ENCODE measurements at regions not wholly inside any gene's neighbourhood (a gene's known extent, or its start where the extent isn't known, plus 50 kb on each side); places are given as distances from the start of the nearest gene placed in this dataset.

DNA sequence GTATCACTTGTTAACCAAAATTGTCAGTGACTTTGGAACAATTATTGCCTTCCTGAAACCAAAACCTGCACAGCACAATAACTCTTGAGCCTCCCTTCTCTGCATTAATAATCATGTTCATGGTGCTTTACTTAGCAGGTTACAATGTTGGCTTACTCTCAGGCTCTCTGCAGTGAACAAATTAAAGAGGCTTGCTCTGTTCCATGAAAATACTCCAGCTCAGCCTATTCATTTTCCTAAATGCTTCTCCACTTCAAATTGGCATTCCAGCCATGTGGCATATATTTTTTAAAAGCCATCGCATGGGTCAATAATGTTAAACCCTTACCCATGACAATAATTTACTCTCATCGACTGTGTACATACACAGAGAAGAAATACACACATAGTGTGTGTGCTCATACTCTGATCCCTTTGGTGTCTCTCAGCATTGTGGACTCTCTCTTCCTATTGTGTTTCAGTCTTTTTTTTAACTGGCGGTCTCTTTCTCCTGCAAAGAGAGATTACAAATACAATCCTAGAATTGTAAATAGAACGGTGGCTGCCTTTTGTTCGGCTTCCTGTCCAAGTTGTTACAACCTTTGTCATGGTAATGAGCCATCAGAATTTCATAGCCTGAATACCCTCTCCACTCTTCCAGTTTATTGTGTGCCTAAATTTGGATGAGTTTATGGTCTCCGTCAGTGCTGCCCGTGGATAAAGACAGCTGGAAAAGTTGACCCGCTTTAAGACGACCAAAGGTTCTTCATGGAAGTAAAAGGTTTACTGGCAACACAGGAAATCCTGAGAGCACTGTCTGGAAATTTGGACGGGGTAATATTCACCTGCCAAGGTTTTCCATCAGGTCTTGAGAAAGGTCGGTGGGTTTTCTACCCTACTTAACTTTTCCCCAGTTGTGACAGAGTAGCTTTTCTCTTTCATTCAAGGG, 263.6 kb downstream of the CD83 start:
- TF ChIP-seq, protein P1, sequence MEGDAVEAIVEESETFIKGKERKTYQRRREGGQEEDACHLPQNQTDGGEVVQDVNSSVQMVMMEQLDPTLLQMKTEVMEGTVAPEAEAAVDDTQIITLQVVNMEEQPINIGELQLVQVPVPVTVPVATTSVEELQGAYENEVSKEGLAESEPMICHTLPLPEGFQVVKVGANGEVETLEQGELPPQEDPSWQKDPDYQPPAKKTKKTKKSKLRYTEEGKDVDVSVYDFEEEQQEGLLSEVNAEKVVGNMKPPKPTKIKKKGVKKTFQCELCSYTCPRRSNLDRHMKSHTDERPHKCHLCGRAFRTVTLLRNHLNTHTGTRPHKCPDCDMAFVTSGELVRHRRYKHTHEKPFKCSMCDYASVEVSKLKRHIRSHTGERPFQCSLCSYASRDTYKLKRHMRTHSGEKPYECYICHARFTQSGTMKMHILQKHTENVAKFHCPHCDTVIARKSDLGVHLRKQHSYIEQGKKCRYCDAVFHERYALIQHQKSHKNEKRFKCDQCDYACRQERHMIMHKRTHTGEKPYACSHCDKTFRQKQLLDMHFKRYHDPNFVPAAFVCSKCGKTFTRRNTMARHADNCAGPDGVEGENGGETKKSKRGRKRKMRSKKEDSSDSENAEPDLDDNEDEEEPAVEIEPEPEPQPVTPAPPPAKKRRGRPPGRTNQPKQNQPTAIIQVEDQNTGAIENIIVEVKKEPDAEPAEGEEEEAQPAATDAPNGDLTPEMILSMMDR (IDR thresholded peaks at IDR 0.05; ENCODE audit: poor library complexity) = no peak
- TF ChIP-seq EZH2 (IDR thresholded peaks at IDR 0.05; ENCODE audit: borderline replicate concordance) = no peak
- no peak for TF ChIP-seq EZH2phosphoT487 (IDR thresholded peaks at IDR 0.05; ENCODE audit: low read depth, severe bottlenecking, unreplicated experiment)
